Muscle of back (tissue), 3 donors: ENCODE measurements at regions not wholly inside any gene's neighbourhood (a gene's known extent, or its start where the extent isn't known, plus 50 kb on each side); places are given as distances from the start of the nearest gene placed in this dataset.
A peak's percentile ranks its signal among the peaks of the same experiment; 100 is the strongest.

Experiments
- DNase-seq, 3 donors: peaks; one replicate each; pipeline versions ENCODE4 v3.0.0 to v3.0.0-alpha.2; 2013

DNA sequence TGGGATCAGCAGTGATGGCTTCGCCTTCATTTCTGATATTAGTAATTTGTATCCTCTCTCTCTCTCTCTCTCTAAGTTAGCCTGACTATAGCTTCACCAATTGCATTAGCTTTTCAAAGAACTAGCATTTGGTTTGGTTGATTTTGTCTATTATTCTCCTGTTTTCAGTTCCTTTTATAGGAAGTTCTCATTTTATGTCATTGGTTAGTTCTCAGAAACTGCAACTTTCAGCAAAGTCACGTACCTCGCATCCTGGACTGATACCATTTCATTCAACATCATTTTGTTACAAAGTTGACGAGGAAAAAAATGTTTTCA lies 450.8 kb downstream of the EIPR1 start:
- DNase-seq = no peak

DNA sequence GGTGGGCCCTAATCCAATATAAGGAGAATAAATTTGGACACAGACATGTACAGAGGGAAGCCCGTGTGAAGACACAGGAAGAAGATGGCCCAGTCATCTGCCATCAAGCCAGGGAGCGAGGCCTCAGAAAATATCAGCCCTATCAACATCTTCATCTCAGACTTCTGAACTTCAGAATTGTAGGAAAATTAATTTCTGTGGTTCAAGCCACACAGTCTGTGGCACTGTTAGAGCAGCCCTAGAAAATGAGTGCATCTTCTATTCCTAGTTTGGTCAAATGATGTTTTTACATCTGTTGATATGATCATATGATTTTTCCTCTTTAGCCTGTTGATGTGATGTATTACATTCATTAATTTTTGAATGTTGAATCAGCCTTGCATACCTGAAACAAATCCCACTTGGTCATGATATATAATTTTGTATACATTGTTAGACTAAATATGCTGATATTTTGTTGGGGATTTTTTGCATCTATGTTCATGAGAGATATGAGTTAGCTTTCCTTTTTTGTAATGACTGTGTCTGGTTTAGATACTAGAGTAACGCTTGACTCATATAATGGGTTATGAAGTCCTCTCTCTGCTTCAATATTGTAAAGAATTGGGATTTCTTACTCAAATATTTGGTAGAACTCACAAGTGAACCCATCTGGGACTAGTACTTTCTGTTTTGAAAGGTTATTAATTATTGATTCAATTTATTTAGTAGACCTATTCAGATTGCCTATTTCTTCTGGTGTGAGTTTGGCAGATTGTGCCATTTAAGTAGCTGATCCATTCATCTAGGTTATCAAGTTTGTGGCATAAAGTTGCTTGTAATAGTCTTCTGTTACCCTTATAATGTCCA lies 451.4 kb downstream of the EIPR1 start:
- DNase-seq = no peak

DNA sequence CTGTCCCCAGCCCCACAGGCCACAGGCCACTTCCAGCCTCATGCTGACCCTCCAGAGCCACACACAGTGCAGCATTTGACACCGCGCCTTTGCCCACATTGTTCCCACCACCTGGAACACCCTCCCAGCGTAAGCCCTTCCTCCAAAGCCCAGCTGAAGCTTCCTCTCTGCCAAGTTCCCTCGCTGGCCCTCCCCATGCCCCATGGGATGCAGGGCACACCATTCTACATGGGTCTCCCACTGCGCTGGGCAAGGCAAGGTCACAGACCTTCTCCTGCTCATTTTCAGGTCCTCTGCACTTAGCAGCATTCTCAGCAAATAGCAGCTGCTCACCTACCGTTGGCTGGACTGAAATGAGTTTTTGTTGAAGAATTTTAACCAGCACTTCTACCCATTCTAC lies 455.5 kb downstream of the EIPR1 start:
- no peak for DNase-seq

DNA sequence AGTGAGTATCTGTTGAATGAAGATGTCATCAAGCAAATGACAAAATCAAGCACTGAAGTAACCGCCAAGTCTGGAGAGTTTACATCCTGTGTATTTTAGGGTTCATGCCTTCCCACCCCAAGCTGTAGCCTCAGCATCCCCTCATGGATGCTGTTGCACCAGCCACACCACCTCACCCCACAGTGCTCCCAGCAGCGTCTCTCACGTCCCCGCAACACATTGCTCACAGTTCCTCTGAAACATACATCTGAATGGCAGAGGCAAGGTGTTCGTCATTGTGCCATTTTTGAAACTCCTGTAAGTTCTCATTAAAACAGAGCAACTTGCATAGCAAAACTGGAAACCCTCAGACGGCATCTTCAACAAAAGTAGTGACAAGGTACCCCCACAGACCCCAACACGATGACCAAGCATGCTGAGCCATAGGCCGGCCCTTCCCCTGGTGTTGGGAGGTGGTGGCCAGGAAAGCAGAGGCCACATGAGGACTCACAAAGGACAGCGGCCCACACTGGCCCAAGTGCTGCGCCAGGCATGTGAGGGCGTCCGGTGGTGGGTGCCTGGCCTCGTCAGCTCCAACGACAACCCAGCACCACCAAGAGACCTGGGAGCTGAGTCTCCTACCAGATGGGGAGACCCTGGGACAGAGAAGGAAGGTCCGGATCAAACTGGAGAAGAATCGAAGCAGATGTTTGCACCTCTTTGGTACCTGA lies 456.5 kb downstream of the EIPR1 start:
- DNase-seq = no peak

DNA sequence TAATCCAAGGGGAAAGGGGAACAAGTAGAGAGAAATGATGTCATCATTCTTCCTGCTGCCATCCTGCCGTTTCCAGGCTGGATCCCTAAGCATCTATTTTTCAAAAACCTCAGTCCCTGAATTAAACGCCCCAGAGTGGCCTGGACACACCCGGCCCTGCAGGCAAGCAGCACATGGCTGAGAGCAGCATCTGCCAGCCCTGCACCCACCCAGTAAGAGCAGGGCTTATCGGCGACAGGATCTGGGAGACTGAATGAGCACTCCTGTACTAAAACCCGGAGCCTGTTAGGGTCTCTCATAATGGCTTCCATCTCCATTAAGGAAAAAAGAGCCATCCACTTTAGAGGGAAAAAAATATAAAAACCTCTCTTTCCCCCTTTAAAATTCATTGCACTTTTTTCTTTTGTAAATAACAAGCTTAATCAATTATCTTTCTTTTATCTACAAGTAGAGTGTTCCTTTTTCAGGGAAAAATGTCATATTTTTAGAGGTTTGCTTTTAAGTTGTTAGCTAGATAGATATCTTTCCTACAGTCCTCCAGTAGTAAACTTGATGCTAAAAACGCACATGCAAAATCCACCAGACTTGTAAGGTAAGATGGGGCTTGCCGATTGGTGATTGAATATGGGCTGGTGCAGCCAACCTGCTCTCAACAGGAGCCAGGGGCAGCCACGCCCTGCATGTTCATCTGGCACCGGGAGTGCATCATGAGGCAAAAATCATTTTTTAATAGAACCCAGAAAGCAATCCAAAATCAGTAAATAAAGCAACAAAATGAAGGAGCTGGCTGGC lies 457.8 kb downstream of the EIPR1 start:
- DNase-seq = no peak

DNA sequence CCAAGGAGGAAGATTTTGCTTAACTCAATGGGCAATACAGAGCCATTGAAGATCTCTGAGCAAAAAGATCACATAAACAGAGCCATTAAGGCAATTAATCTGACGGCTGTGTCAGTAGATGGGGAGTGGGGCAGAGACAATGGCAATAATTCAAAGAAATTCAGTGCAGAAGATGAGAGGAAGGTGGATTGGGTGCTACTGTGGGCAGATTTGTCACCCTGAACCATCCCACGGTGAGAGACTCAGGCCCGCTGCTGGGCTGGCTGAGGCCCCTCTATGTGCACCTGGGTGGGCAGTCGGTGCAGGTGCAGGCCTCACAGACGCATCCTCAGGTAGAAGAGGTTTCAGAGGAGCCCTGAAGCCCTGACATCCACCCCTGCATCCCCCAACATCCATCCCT lies 458.6 kb downstream of the EIPR1 start:
- no peak for DNase-seq

DNA sequence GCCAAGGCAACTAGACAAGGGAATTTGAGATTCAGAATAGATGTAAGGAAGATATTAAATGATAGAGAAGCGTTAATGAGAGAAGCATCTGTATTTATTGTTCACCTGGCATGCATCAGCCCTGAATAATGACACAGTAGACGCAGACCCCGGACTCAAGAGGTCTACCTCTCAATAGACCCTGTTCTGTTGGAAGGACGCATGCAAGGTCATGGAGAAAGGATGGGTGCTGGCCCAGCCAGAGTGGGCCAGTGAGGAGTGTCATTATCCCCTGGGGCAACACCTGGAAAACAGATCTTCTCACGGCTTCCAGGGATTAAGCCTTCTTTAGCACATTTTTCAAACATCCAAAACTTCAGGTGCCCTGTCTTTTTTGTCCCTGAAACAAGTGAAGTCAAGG lies 461.0 kb downstream of the EIPR1 start:
- DNase-seq = no peak

DNA sequence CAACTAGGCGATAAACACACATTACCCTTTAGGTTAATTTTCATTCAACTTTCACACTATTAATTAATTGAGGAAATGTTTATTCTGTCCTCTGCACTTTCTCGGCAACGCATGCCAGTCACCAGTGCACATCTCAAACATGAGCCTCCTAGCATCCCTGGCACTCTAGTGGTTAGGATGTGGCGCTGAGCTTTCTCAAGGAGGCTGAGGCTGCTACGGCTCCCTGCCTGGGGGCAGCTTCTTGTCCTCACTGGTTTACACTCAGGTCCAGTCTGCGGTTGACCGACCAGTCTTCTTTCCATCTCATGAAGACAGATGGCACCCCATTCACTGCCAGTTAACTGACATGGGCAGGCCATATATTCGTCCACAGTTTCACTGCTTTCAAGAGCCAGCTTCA lies 463.4 kb downstream of the EIPR1 start:
- no peak for DNase-seq

DNA sequence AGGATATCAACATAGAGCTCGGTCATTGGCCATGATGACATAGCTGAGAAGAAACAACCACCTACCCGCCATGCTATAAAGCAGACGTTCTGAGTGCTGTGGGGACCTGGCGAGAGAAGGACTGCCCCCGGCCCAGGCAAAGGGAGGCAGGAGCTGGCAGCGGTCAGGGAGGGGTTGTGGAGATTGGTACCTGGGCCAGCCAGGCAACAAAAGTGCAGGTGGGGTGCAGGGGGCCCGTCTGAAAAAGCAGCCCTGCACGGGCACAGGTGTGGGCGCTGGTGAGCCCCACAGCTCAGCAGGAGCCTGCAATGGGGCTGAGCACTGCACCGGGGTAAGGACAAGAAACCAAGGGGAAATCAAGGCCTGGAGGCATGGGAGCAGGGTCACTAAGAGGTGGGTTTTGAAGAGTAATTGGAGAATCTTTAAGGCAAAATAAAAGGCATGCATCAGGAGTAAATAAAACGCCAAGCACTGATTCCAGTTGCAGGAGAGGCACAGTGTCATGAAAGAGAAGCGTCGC lies 464.0 kb downstream of the EIPR1 start:
- no peak for DNase-seq

DNA sequence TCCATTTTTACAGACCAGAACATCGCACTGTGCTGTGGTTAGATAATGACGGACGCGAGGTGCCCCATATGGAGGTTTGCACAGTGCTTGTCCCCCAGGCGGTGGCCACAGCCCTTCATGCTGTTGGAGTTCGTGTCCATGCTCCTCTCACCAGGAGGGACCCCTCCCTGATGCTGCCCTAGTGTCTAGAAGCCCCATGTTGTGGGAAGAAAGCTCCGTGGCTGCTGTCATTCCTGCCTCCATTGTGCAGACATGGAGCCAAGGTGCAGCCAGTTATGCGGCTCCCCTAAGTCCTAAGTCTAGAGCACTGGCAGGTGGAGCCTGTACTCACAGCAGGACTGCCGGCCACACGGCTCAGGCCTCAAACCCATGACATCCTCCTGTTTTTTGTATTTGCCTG lies 464.9 kb downstream of the EIPR1 start:
- DNase-seq = no peak

DNA sequence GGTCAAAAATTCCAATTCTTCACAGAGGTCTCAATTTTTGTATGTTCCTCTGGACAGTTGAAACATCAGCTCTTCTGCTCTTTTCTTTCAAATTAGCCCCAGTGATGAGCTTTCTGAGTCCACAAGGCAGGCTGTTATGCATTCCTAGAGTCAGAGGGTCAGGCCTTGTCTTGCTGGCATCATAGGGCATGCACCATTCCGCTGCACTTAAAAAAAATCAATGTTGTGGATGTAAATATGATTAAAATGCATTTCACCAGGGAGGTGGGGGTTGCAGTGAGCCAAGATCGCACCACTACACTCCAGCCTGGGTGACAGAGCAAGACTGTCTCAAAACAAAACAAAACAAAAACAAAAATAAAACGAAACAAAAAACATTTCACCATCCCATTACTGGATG lies 465.3 kb downstream of the EIPR1 start:
- DNase-seq = no peak

DNA sequence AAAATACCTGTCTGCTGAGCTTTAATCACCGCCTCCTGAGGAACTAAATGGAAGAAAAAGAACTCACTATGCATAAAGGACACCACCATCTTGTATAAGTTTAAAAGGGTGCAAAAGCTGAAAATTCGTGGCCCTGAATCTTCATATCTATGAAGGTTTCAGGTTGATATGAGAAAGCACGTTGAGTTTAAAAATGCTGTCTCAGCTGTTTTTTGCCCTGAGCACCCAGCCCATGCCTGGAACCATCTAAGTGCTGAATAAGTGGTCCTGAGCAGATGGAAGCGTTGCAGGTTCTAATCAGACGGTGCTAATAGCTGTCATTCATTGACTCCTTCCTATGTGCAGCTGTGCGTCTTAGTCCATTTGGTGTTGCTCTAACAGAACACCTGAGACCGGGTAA lies 467.4 kb downstream of the EIPR1 start:
- no peak for DNase-seq

DNA sequence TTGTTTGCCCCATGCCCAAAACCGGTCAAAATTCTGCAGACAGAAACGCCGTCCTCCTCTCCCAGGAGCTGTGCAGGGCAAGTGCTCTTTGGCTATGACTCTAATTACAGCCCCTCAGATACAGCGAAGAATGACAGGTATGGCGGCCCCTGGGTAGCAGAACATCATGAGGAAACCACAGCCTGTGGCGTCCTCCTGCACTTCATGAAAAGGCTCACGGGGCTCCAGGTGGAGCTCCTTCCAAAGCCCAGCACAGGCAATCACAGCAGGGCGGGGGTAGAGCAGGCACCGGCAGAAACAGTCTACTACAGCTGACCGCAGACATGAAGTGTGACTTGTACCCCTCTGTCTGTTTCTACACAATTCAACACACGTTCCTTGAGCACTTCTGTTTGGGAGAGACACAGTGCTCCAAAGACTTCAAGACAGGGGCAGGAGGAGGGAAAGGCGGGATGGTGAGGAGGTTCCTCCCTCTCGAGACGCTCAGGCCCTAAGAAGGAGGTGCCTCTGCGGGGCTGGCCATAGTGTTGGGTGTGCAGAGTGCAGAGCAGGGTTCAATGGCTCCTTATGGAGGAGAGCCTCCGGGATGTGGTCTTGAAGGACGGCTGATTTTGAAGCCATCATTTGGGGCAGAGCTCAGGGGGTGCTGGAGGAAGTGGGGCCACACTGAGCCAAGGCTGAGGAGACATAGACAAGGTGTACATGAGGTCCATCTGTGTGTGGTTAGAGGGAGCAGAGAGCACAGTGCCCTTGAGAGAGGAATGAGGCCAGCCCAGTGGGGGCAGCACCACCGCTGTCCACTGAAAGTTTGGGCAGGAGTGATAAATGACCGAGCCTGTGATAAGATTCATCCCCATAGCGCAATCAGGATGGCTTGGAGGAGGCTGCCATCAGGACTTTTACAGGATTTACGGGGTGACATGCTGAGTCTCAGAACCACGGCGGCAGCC lies 468.3 kb downstream of the EIPR1 start:
- DNase-seq = no peak

DNA sequence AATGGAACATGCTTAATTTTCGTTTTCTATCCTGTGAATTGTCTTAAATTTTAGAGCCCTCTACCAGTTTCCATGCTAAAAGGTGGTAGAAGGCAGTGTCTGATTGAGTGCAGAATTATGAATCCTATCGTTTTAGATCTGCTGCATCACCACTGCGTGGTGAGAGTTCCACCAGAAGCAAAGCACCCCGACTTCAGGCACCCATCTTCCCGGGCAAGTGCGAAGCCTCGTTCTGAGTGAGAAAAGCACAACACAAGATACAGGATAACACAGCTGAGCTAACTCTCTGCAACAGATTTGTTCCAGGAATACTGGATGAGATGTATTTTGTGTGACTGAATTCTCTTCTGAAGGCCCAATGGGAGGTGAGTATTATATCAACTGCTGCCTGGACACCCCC lies 471.5 kb downstream of the EIPR1 start:
- DNase-seq = no peak

DNA sequence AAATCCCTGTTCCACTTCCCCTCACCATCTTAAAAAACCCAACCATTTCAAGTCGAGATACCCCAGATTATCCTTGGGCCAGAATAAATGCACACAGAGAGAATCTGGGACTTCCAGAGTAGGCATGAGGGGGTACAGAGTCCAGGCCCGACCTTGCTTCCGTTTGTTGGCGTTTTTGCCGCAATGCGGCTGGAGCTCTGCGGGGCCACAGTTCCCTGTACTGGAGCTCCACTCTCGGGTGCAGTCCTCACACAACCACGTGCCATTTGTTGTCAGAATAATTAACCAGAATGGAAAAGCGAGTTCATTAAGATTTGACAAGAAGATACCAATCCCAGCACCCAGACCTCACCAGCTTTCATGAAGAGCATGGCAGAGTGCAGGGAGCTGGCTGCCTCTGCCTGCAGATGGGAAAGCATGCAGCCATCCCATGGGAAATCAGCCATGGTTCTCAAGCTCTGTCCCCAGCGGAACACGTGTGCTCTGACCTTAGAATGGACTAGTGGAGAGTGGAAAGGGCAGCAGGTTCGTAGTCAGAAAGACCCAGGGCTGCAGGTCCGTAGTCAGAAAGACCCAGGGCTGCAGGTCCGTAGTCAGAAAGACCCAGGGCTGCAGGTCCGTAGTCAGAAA lies 472.8 kb downstream of the EIPR1 start:
- DNase-seq = no peak

DNA sequence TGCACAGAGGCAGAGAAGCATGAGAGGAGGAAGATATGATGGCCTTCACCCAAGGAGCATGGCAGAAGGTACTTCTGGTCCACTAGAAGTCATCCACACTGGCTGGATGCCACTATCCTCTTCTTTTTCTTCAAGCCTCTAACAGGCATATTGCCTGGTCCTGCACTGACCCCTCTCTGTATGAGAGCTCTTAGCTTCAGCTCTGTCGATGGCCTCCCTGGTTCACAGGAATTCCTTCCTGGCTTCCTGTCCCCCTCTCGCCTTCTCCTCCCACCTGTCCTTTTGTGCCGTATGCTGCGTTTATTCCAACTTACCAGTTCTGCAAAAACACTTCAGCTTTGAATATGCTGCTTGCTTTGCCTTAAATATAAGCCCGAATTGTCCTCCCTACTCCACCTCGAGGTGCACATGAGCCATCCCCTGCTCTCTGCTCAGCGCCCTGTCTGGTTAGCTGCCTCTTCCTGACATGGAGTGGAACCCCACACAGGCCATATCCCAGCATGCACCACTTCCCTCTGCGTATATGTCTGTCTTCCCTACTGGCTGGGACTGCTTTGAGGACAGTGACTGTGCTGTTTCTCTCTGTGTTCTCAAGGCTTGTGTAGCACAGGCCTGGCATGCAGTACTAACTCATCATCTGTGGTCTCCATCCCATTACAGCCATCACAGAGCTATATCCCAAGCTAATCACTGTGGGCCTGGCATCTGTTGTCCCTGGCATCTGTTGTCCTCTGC lies 474.9 kb downstream of the EIPR1 start:
- peak in 1 of 3 donors; percentile 9 for DNase-seq

DNA sequence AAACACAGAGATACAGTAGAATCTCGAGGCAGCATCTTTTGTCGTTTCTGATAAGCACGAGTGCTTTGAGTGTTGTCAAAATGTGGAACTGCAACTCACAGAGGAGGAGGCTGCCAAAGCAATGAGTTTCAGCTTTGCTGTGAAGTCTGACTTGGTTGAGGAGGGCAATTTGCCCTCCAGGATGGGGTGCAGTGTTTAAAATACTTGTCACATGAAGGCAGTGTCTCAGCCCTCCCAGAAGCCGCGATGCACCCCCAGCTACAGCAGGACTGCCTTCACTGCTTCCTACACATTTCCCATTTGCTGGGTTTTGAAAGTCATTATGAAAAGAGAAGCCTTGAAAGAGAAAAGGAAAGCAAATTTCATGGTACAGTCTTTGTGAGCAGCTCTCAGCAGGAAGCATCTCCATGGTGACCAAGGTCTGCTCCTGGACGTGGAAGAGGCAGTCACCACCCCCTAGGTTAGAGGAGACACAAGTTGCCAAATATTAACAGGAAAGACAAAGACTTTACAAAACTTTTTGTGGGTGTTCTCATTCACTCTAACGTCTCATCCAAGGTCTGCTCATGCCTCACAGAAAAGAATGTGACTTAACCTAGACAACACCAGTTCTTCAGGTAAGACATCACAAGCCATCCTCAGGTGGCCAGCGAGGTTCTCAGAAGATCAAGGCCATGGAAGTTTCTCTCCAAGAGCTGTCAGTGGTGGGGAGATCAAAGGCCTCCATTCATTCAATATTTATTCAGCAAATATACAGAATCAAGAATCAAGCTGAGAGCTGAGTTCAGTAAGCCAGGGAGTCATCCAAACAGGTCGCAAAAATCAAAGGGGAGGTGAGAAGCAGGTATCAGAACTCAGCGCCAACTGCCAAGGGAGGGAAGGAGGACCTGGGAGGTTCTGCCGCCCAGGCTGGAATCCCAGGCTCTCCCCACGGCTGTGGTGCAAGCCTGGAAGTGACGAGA lies 476.0 kb downstream of the EIPR1 start:
- no peak for DNase-seq

DNA sequence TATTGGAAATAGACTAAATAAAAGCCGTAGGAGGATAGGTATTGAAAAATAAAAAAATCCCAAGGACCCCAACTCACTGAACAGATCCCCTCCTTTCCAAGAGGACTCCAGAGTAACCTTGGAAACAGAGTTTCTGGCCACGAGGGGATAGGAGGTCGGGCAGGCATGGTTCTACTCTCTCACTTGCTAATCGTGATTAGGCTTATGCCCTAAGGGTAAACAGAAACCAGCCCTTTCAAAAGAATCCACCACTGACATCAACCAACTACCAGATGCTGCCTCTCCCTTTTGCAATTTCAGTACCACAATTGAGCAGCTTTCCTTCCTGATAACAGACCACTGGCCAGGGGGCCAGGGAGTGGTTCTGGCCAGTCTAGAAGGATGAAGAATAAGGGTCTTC lies 477.8 kb downstream of the EIPR1 start:
- DNase-seq = no peak

DNA sequence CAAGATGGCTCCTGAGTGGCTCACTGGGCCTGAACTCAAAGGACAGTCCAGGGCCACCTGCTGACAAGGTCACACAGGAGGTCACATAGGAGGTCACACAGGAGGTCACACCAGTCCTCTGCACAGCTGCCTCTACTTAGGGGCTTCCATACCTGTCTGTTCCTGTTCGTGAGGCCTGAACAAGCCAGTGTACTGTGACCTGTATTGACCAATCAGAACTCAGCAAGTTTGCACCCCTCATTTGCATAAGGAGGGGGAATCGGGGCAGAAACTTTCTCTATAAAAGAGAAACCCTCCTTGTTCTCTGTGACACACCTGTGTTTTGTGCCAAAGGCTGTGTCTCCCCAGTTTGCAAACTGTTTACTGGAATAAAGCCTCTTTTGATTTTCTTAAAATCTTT lies 478.9 kb downstream of the EIPR1 start:
- DNase-seq = no peak
